ENCODE measurements at regions not wholly inside any gene's neighbourhood (a gene's known extent, or its start where the extent isn't known, plus 50 kb on each side); places are given as distances from the start of the nearest gene placed in this dataset.
"Not testable (repeated sequence)": the region's sequence is repeated elsewhere in the genome, so short reads cannot be mapped to it uniquely, and the experiment has no call there.

- peak in 1 of 3 donors; percentile 51 for DNase-seq (ENCODE audit: low read depth in 2 of 3, low spot score in 2 of 3)
Observed at GRCh38 chr2:123578016-123578415, 447.1 kb upstream of the CNTNAP5 start.

- DNase-seq (ENCODE audit: low read depth in 2 of 3, low spot score in 2 of 3), result no peak
Observed at GRCh38 chr2:123596621-123597020, 428.5 kb upstream of the CNTNAP5 start.

GRCh38 chr2:123597988-123598387 lies 427.1 kb upstream of the CNTNAP5 start:
- no peak for DNase-seq (ENCODE audit: low read depth in 2 of 3, low spot score in 2 of 3)

GRCh38 chr2:123606631-123607030 lies 418.5 kb upstream of the CNTNAP5 start:
- no peak for DNase-seq (ENCODE audit: low read depth in 2 of 3, low spot score in 2 of 3)

- DNase-seq (ENCODE audit: low read depth in 2 of 3, low spot score in 2 of 3), result no peak
Observed at GRCh38 chr2:123609077-123609476, 416.0 kb upstream of the CNTNAP5 start.

GRCh38 chr2:123614596-123614995 lies 410.5 kb upstream of the CNTNAP5 start:
- DNase-seq (ENCODE audit: low read depth in 2 of 3, low spot score in 2 of 3), result no peak

GRCh38 chr2:123618642-123619041 lies 406.4 kb upstream of the CNTNAP5 start:
- DNase-seq (ENCODE audit: low read depth in 2 of 3, low spot score in 2 of 3), result not testable (repeated sequence)

- DNase-seq (ENCODE audit: low read depth in 2 of 3, low spot score in 2 of 3), result no peak
Observed at GRCh38 chr2:123624816-123625215, 400.3 kb upstream of the CNTNAP5 start.

GRCh38 chr2:123636232-123636631 lies 388.9 kb upstream of the CNTNAP5 start:
- DNase-seq (ENCODE audit: low read depth in 2 of 3, low spot score in 2 of 3), result no peak

- DNase-seq (ENCODE audit: low read depth in 2 of 3, low spot score in 2 of 3), result no peak
Observed at GRCh38 chr2:123640685-123641335, 384.3 kb upstream of the CNTNAP5 start.

- no peak for DNase-seq (ENCODE audit: low read depth in 2 of 3, low spot score in 2 of 3)
Observed at GRCh38 chr2:123644053-123644452, 381.0 kb upstream of the CNTNAP5 start.

GRCh38 chr2:123648016-123648415 lies 377.1 kb upstream of the CNTNAP5 start:
- DNase-seq (ENCODE audit: low read depth in 2 of 3, low spot score in 2 of 3), result peak in 2 of 3 donors; percentile 36 to 68

- no peak for DNase-seq (ENCODE audit: low read depth in 2 of 3, low spot score in 2 of 3)
Observed at GRCh38 chr2:123648956-123649355, 376.1 kb upstream of the CNTNAP5 start.

GRCh38 chr2:123651151-123651550 lies 373.9 kb upstream of the CNTNAP5 start:
- DNase-seq (ENCODE audit: low read depth in 2 of 3, low spot score in 2 of 3), result no peak

- DNase-seq (ENCODE audit: low read depth in 2 of 3, low spot score in 2 of 3), result no peak
Observed at GRCh38 chr2:123652320-123652719, 372.8 kb upstream of the CNTNAP5 start.

- no peak for DNase-seq (ENCODE audit: low read depth in 2 of 3, low spot score in 2 of 3)
Observed at GRCh38 chr2:123656590-123656989, 368.5 kb upstream of the CNTNAP5 start.

- no peak for DNase-seq (ENCODE audit: low read depth in 2 of 3, low spot score in 2 of 3)
Observed at GRCh38 chr2:123659120-123659519, 366.0 kb upstream of the CNTNAP5 start.

GRCh38 chr2:123670286-123670685 lies 354.8 kb upstream of the CNTNAP5 start:
- DNase-seq (ENCODE audit: low read depth in 2 of 3, low spot score in 2 of 3), result no peak

- DNase-seq (ENCODE audit: low read depth in 2 of 3, low spot score in 2 of 3), result not testable (repeated sequence)
Observed at GRCh38 chr2:123683797-123684196, 341.3 kb upstream of the CNTNAP5 start.

GRCh38 chr2:123687064-123687463 lies 338.0 kb upstream of the CNTNAP5 start:
- DNase-seq (ENCODE audit: low read depth in 2 of 3, low spot score in 2 of 3), result no peak

- no peak for DNase-seq (ENCODE audit: low read depth in 2 of 3, low spot score in 2 of 3)
Observed at GRCh38 chr2:123688231-123688940, 336.7 kb upstream of the CNTNAP5 start.

- no peak for DNase-seq (ENCODE audit: low read depth in 2 of 3, low spot score in 2 of 3)
Observed at GRCh38 chr2:123692121-123692520, 333.0 kb upstream of the CNTNAP5 start.

Data from hematopoietic multipotent progenitor cell (in vitro differentiated cells).